ENCODE measurements at regions not wholly inside any gene's neighbourhood (a gene's known extent, or its start where the extent isn't known, plus 50 kb on each side); places are given as distances from the start of the nearest gene placed in this dataset.

DNA sequence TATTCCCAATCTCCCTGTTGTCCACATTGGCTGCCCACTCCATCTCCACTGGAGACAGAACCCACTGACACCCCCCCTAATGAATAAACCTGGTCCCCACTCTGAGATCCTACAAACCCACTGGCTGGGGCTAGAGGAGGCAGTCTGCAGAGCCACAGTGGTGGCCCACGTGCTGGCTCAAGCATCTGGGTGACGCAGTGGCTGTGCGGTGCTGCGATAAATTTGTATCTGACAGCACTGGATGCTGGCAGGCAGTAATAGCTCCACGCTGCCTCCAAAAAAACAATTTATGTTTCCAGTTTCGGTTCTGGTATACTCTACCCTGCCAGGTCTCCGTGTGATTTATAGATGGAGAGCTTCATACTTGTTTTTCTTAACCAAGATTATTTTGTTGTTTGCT lies 87.1 kb upstream of the SYNDIG1 start:
- Mint-ChIP-seq H3K27ac (ENCODE audit: unreplicated experiment) (no peak overlapping the region), H3K4me3 (ENCODE audit: low read depth, unreplicated experiment) (no peak overlapping the region), H3K9me3 (ENCODE audit: low read depth, unreplicated experiment) (no peaks in the 10 kb centered on the region), H3K27me3 (ENCODE audit: unreplicated experiment) (peaks cover 26% of the 10 kb centered on the region), H3K36me3 (ENCODE audit: insufficient read depth, unreplicated experiment) (no peaks in the 10 kb centered on the region), H3K4me1 (ENCODE audit: low read depth, unreplicated experiment) (no peaks in the 10 kb centered on the region)
- intact Hi-C loops (cut with micrococcal nuclease; ENCODE audit: unreplicated experiment): no loop called here
- no TSS peak for BruUV-seq (replicated peaks)
- CTCF ChIA-PET: no interaction called here
- no peak for DNase-seq
- TF ChIP-seq, protein P1, sequence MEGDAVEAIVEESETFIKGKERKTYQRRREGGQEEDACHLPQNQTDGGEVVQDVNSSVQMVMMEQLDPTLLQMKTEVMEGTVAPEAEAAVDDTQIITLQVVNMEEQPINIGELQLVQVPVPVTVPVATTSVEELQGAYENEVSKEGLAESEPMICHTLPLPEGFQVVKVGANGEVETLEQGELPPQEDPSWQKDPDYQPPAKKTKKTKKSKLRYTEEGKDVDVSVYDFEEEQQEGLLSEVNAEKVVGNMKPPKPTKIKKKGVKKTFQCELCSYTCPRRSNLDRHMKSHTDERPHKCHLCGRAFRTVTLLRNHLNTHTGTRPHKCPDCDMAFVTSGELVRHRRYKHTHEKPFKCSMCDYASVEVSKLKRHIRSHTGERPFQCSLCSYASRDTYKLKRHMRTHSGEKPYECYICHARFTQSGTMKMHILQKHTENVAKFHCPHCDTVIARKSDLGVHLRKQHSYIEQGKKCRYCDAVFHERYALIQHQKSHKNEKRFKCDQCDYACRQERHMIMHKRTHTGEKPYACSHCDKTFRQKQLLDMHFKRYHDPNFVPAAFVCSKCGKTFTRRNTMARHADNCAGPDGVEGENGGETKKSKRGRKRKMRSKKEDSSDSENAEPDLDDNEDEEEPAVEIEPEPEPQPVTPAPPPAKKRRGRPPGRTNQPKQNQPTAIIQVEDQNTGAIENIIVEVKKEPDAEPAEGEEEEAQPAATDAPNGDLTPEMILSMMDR (IDR thresholded peaks at IDR 0.05; ENCODE audit: unreplicated experiment): no peak

DNA sequence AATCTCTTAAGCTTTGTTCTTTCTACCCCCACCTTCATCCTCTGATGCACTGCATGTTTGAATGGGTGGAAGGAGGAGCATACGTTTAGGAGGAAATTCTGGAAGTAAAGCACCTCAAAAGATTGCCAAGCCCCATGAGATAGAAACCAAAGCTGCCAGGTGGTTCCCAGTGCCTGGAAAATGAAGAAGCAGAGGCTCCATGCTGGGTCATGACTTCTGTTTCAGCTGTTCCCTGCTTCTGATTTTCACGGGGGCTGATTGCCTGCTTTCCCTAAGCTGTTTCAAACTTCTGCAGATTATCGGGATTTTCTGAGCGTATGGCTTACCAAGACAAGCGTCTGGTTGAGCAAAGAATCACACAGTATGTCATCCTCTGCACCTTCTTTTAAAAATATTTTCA lies 87.5 kb upstream of the SYNDIG1 start:
- Mint-ChIP-seq H3K27ac (ENCODE audit: unreplicated experiment) (no peak overlapping the region), H3K4me1 (ENCODE audit: low read depth, unreplicated experiment) (no peaks in the 10 kb centered on the region), H3K9me3 (ENCODE audit: low read depth, unreplicated experiment) (no peaks in the 10 kb centered on the region), H3K4me3 (ENCODE audit: low read depth, unreplicated experiment) (no peak overlapping the region), H3K36me3 (ENCODE audit: insufficient read depth, unreplicated experiment) (no peaks in the 10 kb centered on the region), H3K27me3 (ENCODE audit: unreplicated experiment) (peaks cover 26% of the 10 kb centered on the region)
- TF ChIP-seq, protein P1 (IDR thresholded peaks at IDR 0.05; ENCODE audit: unreplicated experiment): no peak
- CTCF ChIA-PET: no interaction called here
- DNase-seq: no peak
- no TSS peak for BruUV-seq (replicated peaks)
- intact Hi-C loops (cut with micrococcal nuclease; ENCODE audit: unreplicated experiment): no loop called here

DNA sequence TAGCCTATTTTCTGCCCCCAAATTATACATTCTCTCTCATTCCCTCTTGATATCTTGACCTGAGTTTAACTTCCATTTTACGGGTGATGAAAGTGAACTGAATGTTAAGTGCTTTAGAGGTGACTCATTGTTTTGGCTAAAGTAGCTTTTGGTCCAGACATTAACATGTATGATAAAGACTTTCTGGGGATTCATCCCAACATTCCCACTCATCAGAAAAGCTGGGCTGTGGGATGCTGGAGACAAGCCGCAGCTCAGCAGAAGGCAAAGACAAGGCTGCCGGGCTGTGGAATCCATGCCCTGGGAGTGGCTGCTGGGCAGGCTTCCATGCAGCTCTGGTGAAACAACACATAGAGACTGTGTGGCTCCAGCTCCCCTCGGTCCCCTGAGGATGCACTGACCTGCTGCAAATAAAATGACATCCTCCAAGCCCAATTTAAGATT lies 89.9 kb upstream of the SYNDIG1 start:
- Mint-ChIP-seq H3K36me3 (ENCODE audit: insufficient read depth, unreplicated experiment) (no peaks in the 10 kb centered on the region), H3K4me1 (ENCODE audit: low read depth, unreplicated experiment) (no peaks in the 10 kb centered on the region), H3K4me3 (ENCODE audit: low read depth, unreplicated experiment) (no peak overlapping the region), H3K27me3 (ENCODE audit: unreplicated experiment) (peaks cover 15% of the 10 kb centered on the region), H3K27ac (ENCODE audit: unreplicated experiment) (no peak overlapping the region), H3K9me3 (ENCODE audit: low read depth, unreplicated experiment) (no peaks in the 10 kb centered on the region)
- CTCF ChIA-PET: no interaction called here
- no peak for DNase-seq
- TF ChIP-seq, protein P1 (IDR thresholded peaks at IDR 0.05; ENCODE audit: unreplicated experiment): no peak
- intact Hi-C loops (cut with micrococcal nuclease; ENCODE audit: unreplicated experiment): no loop called here
- no TSS peak for BruUV-seq (replicated peaks)

DNA sequence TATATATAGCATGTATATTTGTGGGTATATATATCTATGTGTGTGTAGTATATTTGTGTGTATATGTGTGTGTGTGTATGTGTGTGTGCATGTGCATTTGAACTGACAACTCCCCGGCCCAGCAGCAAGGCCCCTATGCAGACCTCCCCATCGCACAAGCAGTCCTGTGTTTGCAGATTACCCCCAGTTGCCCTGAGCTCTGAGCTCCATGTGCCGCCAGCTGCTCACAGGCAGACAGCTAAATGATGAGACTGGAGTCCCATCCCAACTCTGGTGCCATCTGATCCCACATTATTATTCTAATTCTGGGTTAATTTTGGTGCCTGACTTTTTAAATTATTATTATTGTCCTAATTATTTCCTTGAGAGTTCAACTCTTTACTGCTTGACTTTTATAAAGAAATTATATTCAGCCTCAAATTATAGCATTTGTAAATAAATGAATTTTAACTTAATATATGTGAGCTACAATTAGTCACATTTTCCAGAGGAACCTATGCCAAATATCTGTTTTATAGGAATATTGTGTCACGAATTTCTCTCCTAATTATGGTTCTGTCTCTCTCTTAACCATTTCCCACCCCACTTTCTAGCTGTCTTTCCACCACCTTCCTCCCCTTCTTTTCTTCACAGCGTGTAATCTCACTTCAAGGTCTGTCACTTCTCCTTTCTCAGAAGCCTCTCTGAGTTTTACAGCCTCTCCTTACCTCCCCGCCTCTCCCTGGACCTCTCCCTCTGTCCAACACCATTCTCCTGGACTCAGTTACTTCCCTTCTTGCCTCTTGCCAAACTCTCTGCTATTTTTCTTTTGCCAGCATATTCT lies 90.6 kb upstream of the SYNDIG1 start:
- Mint-ChIP-seq H3K36me3 (ENCODE audit: insufficient read depth, unreplicated experiment) (no peaks in the 10 kb centered on the region), H3K27me3 (ENCODE audit: unreplicated experiment) (peaks cover 12% of the 10 kb centered on the region), H3K9me3 (ENCODE audit: low read depth, unreplicated experiment) (no peaks in the 10 kb centered on the region), H3K4me3 (ENCODE audit: low read depth, unreplicated experiment) (no peak overlapping the region), H3K27ac (ENCODE audit: unreplicated experiment) (no peak overlapping the region), H3K4me1 (ENCODE audit: low read depth, unreplicated experiment) (no peaks in the 10 kb centered on the region)
- no peak for DNase-seq
- no TSS peak for BruUV-seq (replicated peaks)
- CTCF ChIA-PET: no interaction called here
- TF ChIP-seq, protein P1 (IDR thresholded peaks at IDR 0.05; ENCODE audit: unreplicated experiment): no peak
- intact Hi-C loops (cut with micrococcal nuclease; ENCODE audit: unreplicated experiment): no loop called here
